H1 (cell line): ENCODE measurements at regions not wholly inside any gene's neighbourhood (a gene's known extent, or its start where the extent isn't known, plus 50 kb on each side); places are given as distances from the start of the nearest gene placed in this dataset.

Experiments used
- CTCF ChIA-PET: fragments of 300-600 bp; sonication (Branson Sonifier 250); formaldehyde crosslinking; loops from one replicate; lab custom pipeline; 2021; ENCODE audit not compliant: partially characterized antibody; lab: Charles Lee
- POLR2A ChIA-PET: fragments of 300-600 bp; sonication (Branson Sonifier 250); formaldehyde crosslinking; loops from one replicate; lab custom pipeline; 2021; ENCODE audit warnings: inconsistent platforms; ENCODE audit not compliant: partially characterized antibody; lab: Charles Lee
- DNase-seq, 2 experiments: peaks; one replicate each; pipeline versions ENCODE4 v3.0.0 to v3.0.0-alpha.2; 2010 to 2022; ENCODE audit warnings: low spot score in 2 of 2, low read depth in 1 of 2, mixed read lengths in 1 of 2
- FAIRE-seq: peaks from 2 replicates; lab custom pipeline; 2011; peaks lifted over from hg19 to GRCh38; lab: Jason Lieb, UNC
- H2AFZ ChIP-seq: 2 replicates; pipeline ENCODE4 v1.8.1; 2012; ENCODE audit warnings: low read length, inconsistent platforms
- H2AK5ac ChIP-seq: 2 replicates; pipeline ENCODE4 v1.6.1; 2013; ENCODE audit warnings: low read depth, low read length
- H2BK120ac ChIP-seq: replicated peaks from 2 replicates; pipeline ENCODE3; 2013; ENCODE audit warnings: low read depth, low read length, inconsistent platforms
- H2BK12ac ChIP-seq: 2 replicates; pipeline ENCODE4 v1.6.1; 2013; ENCODE audit warnings: low read depth, low read length
- H2BK15ac ChIP-seq: 2 replicates; pipeline ENCODE4 v1.6.1; 2013; ENCODE audit warnings: low read length
- H2BK20ac ChIP-seq: 2 replicates; pipeline ENCODE4 v1.6.1; 2013; ENCODE audit warnings: low read length
- H2BK5ac ChIP-seq: 2 replicates; pipeline ENCODE4 v1.6.1; 2013; ENCODE audit warnings: low read depth, low read length
- H3K14ac ChIP-seq: 2 replicates; pipeline ENCODE4 v1.6.1; 2013; ENCODE audit warnings: inconsistent platforms; ENCODE audit not compliant: insufficient read length
- H3K18ac ChIP-seq: 2 replicates; pipeline ENCODE4 v1.6.1; 2013; ENCODE audit warnings: low read length; ENCODE audit errors: extremely low read depth
- H3K23ac ChIP-seq: 2 replicates; pipeline ENCODE4 v1.6.1; 2013; ENCODE audit warnings: inconsistent platforms; ENCODE audit not compliant: insufficient read length
- H3K23me2 ChIP-seq: 2 replicates; pipeline ENCODE4 v1.6.1; 2013; ENCODE audit warnings: low read depth, low read length
- H3K27ac ChIP-seq: 2 replicates; pipeline ENCODE4 v1.6.1; 2011; ENCODE audit warnings: low read depth, low read length, inconsistent platforms
- H3K27me3 ChIP-seq, 4 experiments: replicated peaks in 1 of 4; 1 replicate in 1 of 4; 2 replicates in 3 of 4; pipeline versions ENCODE4 v1.6.1 to v1.8.1; 2011 to 2013; ENCODE audit warnings: low read length in 3 of 4, mild to moderate bottlenecking in 3 of 4, inconsistent platforms in 2 of 4, mixed read lengths in 2 of 4, moderate library complexity in 1 of 4; ENCODE audit not compliant: control insufficient read depth in 3 of 4, insufficient read depth in 3 of 4; ENCODE audit errors: extremely low read depth in 1 of 4
- H3K36me3 ChIP-seq, 4 experiments: 2 replicates each; pipeline versions ENCODE4 v1.6.1 to v1.8.1; 2011 to 2013; ENCODE audit warnings: mild to moderate bottlenecking in 4 of 4, low read length in 3 of 4, moderate library complexity in 2 of 4, control low read depth in 1 of 4, inconsistent platforms in 1 of 4; ENCODE audit not compliant: insufficient read depth in 4 of 4, control insufficient read depth in 2 of 4
- H3K4ac ChIP-seq: replicated peaks from 2 replicates; pipeline ENCODE3; 2013; ENCODE audit warnings: low read length, low read depth, mixed read lengths, inconsistent platforms; ENCODE audit not compliant: insufficient read length
- H3K4me1 ChIP-seq, 4 experiments: replicated peaks in 1 of 4; 1 replicate in 1 of 4; 2 replicates in 3 of 4; pipeline versions ENCODE4 v1.6.1 to v1.8.1; 2011 to 2013; ENCODE audit warnings: low read length in 3 of 4, inconsistent platforms in 2 of 4, mixed read lengths in 1 of 4; ENCODE audit not compliant: insufficient read depth in 4 of 4, control insufficient read depth in 3 of 4
- H3K4me2 ChIP-seq, 2 experiments: 2 replicates each; pipeline versions ENCODE4 v1.6.1 to v1.8.1; 2011 to 2013; ENCODE audit warnings: low read depth in 2 of 2, low read length in 2 of 2, control low read depth in 1 of 2, inconsistent platforms in 1 of 2, mild to moderate bottlenecking in 1 of 2; ENCODE audit not compliant: insufficient read depth in 1 of 2
- H3K4me3 ChIP-seq, 4 experiments: fragments of 200-600, 300-600 bp in 1 of 4; sonication (generic), shearing (Covaris generic), sonication (Bioruptor Twin) in 1 of 4; 2 replicates each; pipeline versions ENCODE4 v1.5.1 to v1.8.1; 2011 to 2016; ENCODE audit warnings: low read length in 4 of 4, low read depth in 3 of 4, control low read depth in 2 of 4, inconsistent platforms in 2 of 4, mild to moderate bottlenecking in 2 of 4, mixed read lengths in 1 of 4, moderate library complexity in 1 of 4; ENCODE audit not compliant: insufficient read depth in 2 of 4; ENCODE audit errors: extremely low read depth in 1 of 4
- H3K56ac ChIP-seq: replicated peaks from 2 replicates; pipeline ENCODE3; 2013; ENCODE audit warnings: low read depth, mild to moderate bottlenecking, mixed read lengths, low read length, inconsistent platforms; ENCODE audit not compliant: insufficient read length
- H3K79me1 ChIP-seq: 2 replicates; pipeline ENCODE4 v1.6.1; 2013; ENCODE audit warnings: low read depth, low read length, control low read depth
- H3K79me2 ChIP-seq, 2 experiments: 2 replicates each; pipeline versions ENCODE4 v1.6.1 to v1.8.1; 2012 to 2013; ENCODE audit warnings: low read length in 2 of 2, mild to moderate bottlenecking in 2 of 2, inconsistent platforms in 1 of 2; ENCODE audit not compliant: insufficient read depth in 2 of 2, control insufficient read depth in 1 of 2
- H3K9ac ChIP-seq, 4 experiments: replicated peaks in 1 of 4; 1 replicate in 1 of 4; 2 replicates in 3 of 4; pipeline versions ENCODE4 v1.6.1 to v1.8.1; 2011 to 2013; ENCODE audit warnings: low read depth in 3 of 4, low read length in 3 of 4, control low read depth in 2 of 4, mild to moderate bottlenecking in 2 of 4, moderate library complexity in 2 of 4, inconsistent platforms in 1 of 4; ENCODE audit errors: extremely low read depth in 1 of 4
- H3K9me3 ChIP-seq, 2 experiments: 2 replicates each; pipeline versions ENCODE4 v1.6.1 to v1.8.1; 2012 to 2013; ENCODE audit warnings: mild to moderate bottlenecking in 2 of 2, moderate library complexity in 2 of 2, control low read depth in 1 of 2, inconsistent platforms in 1 of 2, low read depth in 1 of 2, low read length in 1 of 2, mixed read lengths in 1 of 2; ENCODE audit not compliant: insufficient read depth in 2 of 2
- H4K20me1 ChIP-seq, 2 experiments: replicated peaks in 1 of 2; 2 replicates each; pipeline versions ENCODE3 to v1.8.1; 2011 to 2013; ENCODE audit warnings: inconsistent platforms in 2 of 2, low read length in 2 of 2, mild to moderate bottlenecking in 1 of 2; ENCODE audit not compliant: insufficient read depth in 2 of 2, control insufficient read depth in 1 of 2
- H4K5ac ChIP-seq: 2 replicates; pipeline ENCODE4 v1.6.1; 2013; ENCODE audit warnings: low read length, low read depth, mixed read lengths, inconsistent platforms; ENCODE audit not compliant: insufficient read length
- H4K8ac ChIP-seq: 2 replicates; pipeline ENCODE4 v1.8.0; 2013; ENCODE audit warnings: mild to moderate bottlenecking, moderate library complexity, low read length, inconsistent platforms; ENCODE audit not compliant: insufficient read depth; ENCODE audit errors: extremely low read depth
- H4K91ac ChIP-seq: replicated peaks from 2 replicates; pipeline ENCODE3; 2013; ENCODE audit warnings: low read length, mixed read lengths, inconsistent platforms; ENCODE audit not compliant: insufficient read length
- CEBPB ChIP-seq: IDR thresholded peaks from 2 replicates; pipeline ENCODE4 v1.6.1; 2012; ENCODE audit warnings: low read depth, low read length
- EP300 ChIP-seq, 2 experiments: IDR thresholded peaks; 1 replicate in 1 of 2; 2 replicates in 1 of 2; pipeline ENCODE4 v1.6.1; 2011 to 2012; ENCODE audit warnings: low read depth in 2 of 2, low read length in 2 of 2, mild to moderate bottlenecking in 2 of 2, borderline replicate concordance in 1 of 2, inconsistent platforms in 1 of 2, moderate library complexity in 1 of 2
- GTF2F1 ChIP-seq: IDR thresholded peaks from 2 replicates; pipeline ENCODE4 v1.6.1; 2012; ENCODE audit warnings: low read depth, low read length, improper control_type of control experiment, borderline replicate concordance
- NANOG ChIP-seq: IDR thresholded peaks from 2 replicates; pipeline ENCODE4 v1.6.1; 2011; ENCODE audit warnings: low read length, low read depth, mild to moderate bottlenecking, inconsistent platforms; ENCODE audit not compliant: insufficient read depth, poor library complexity, severe bottlenecking
- POLR2A ChIP-seq, 2 experiments: IDR thresholded peaks; 1 replicate in 1 of 2; 2 replicates in 1 of 2; pipeline ENCODE4 v1.6.1; 2011; ENCODE audit warnings: low read depth in 2 of 2, low read length in 2 of 2, mild to moderate bottlenecking in 2 of 2; ENCODE audit errors: control extremely low read depth in 1 of 2
- POU5F1 ChIP-seq: IDR thresholded peaks from 2 replicates; pipeline ENCODE4 v1.6.1; 2011; ENCODE audit warnings: low read depth, mild to moderate bottlenecking, low read length, moderate library complexity
- RFX5 ChIP-seq: IDR thresholded peaks from 2 replicates; pipeline ENCODE4 v1.6.1; 2011; ENCODE audit warnings: low read depth, low read length, improper control_type of control experiment, borderline replicate concordance
- RNF2 ChIP-seq: fragments of 200-900, 300-1000 bp; sonication (generic); IDR thresholded peaks from 2 replicates; pipeline ENCODE4 v1.7.1; 2016; ENCODE audit warnings: borderline replicate concordance, low read depth, mild to moderate bottlenecking, antibody characterized with exemption, low read length; ENCODE audit not compliant: poor library complexity, severe bottlenecking; ENCODE audit errors: missing control alignments
- RXRA ChIP-seq: IDR thresholded peaks from 2 replicates; pipeline ENCODE4 v1.6.1; 2011; ENCODE audit warnings: low read depth, mild to moderate bottlenecking, low read length, moderate library complexity; ENCODE audit not compliant: insufficient read depth
- SIX5 ChIP-seq: IDR thresholded peaks from 2 replicates; pipeline ENCODE4 v1.6.1; 2011; ENCODE audit warnings: mild to moderate bottlenecking, low read depth, low read length
- SP4 ChIP-seq: IDR thresholded peaks from 2 replicates; pipeline ENCODE4 v1.6.1; 2012; ENCODE audit warnings: low read length, inconsistent platforms
- TCF12 ChIP-seq: IDR thresholded peaks from 2 replicates; pipeline ENCODE4 v1.6.1; 2011; ENCODE audit warnings: low read depth, mild to moderate bottlenecking, low read length
- YY1 ChIP-seq: IDR thresholded peaks from 2 replicates; pipeline ENCODE4 v1.6.1; 2011; ENCODE audit warnings: low read depth, mild to moderate bottlenecking, low read length
- ZNF274 ChIP-seq: IDR thresholded peaks from 2 replicates; pipeline ENCODE4 v1.7.0; 2012; ENCODE audit warnings: low read length, borderline replicate concordance; ENCODE audit errors: extremely low read depth
- WGBS, 2 experiments: shearing (Covaris generic) in 1 of 2; methylation state at CpG; one replicate each; pipeline versions ENCODE4 v1.1.6 to v1.1.7; 2013 to 2015; ENCODE audit warnings: low lambda C conversion rate in 2 of 2, mixed read lengths in 2 of 2, inconsistent platforms in 1 of 2, low coverage in 1 of 2, missing lambda C conversion rate in 1 of 2; ENCODE audit not compliant: insufficient replicate concordance in 2 of 2, insufficient coverage in 1 of 2, insufficient read length in 1 of 2; ENCODE audit errors: extremely low coverage in 1 of 2, missing lambda C conversion rate in 1 of 2; 5-methylcytosine and 5-hydroxymethylcytosine counted together

GRCh38 chr14:63130531-63130930 lies 73.7 kb upstream of the RHOJ start:
- H3K18ac ChIP-seq, result no peak overlapping the region
- H3K79me2 ChIP-seq, result no peaks in the 10 kb centered on the region
- no peak overlapping the region for H3K4me3 ChIP-seq
- CTCF ChIA-PET, result interaction anchor here (2.0 kb wide), 1 partner anchor 147 kb away, joined by 6 read pairs; no protein-coding TSS in a partner anchor
- no peak overlapping the region for H3K23ac ChIP-seq
- no peak overlapping the region for H3K14ac ChIP-seq
- TF ChIP-seq POU5F1 (no peak), SIX5 (no peak), POLR2A (IDR thresholded peaks at IDR 0.05; ENCODE audit: control extremely low read depth in 1 of 2, low read depth in 2 of 2, low read length in 2 of 2) (no peak), GTF2F1 (no peak), RFX5 (no peak), TCF12 (no peak), SP4 (no peak), ZNF274 (no peak), RXRA (no peak), YY1 (no peak), CEBPB (no peak), EP300 (IDR thresholded peaks at IDR 0.05; ENCODE audit: borderline replicate concordance in 1 of 2, low read depth in 2 of 2, low read length in 2 of 2) (no peak), RNF2 (no peak), NANOG (no peak)
- TF ChIP-seq, all 59 proteins: peak for 0
- no peak overlapping the region for H2BK5ac ChIP-seq
- H3K9me3 ChIP-seq, result no peaks in the 10 kb centered on the region
- H3K4me1 ChIP-seq, result no peaks in the 10 kb centered on the region
- no peak overlapping the region for H2AK5ac ChIP-seq
- POLR2A ChIA-PET, result no interaction called here
- H2BK12ac ChIP-seq, result no peak overlapping the region
- H3K27me3 ChIP-seq, result no peaks in the 10 kb centered on the region
- H3K27ac ChIP-seq, result no peak overlapping the region
- no peak overlapping the region for H3K4me2 ChIP-seq
- H2BK15ac ChIP-seq, result no peak overlapping the region
- H3K4ac ChIP-seq, result no peak overlapping the region
- no peak overlapping the region for H2BK20ac ChIP-seq
- H4K20me1 ChIP-seq, result no peaks in the 10 kb centered on the region
- 90% methylated on average over 4 of the region's 4 CpGs; no CpG with 5 or more reads in 1 of the 2 experiments for WGBS, 2 experiments
- no peak overlapping the region for H3K56ac ChIP-seq
- H3K23me2 ChIP-seq, result no peaks in the 10 kb centered on the region
- no peak overlapping the region for H4K8ac ChIP-seq
- H2BK120ac ChIP-seq, result no peak overlapping the region
- DNase-seq (no peak), FAIRE-seq (no peak)
- H2AFZ ChIP-seq, result no peak overlapping the region
- no peak overlapping the region for H4K5ac ChIP-seq
- H3K79me1 ChIP-seq, result no peaks in the 10 kb centered on the region
- H3K36me3 ChIP-seq, result no peaks in the 10 kb centered on the region
- H4K91ac ChIP-seq, result no peak overlapping the region
- no peak overlapping the region for H3K9ac ChIP-seq
